GM10266 (cell line): ENCODE measurements at regions not wholly inside any gene's neighbourhood (a gene's known extent, or its start where the extent isn't known, plus 50 kb on each side); places are given as distances from the start of the nearest gene placed in this dataset.

Experiments used
- DNase-seq: peaks from one replicate; pipeline ENCODE4 v3.0.0; 2012; ENCODE audit errors: extremely low spot score
- CTCF ChIP-seq: IDR thresholded peaks from 2 replicates; pipeline ENCODE4 v1.5.1; 2012; ENCODE audit warnings: mild to moderate bottlenecking, low read depth; ENCODE audit not compliant: control insufficient read depth, insufficient read depth; ENCODE audit errors: missing control alignments

- TF ChIP-seq CTCF = no peak
- DNase-seq = no peak
Observed at GRCh38 chr10:78314651-78315050, 281.0 kb downstream of the RPS24 start.

- DNase-seq = no peak
- no peak for TF ChIP-seq CTCF
Observed at GRCh38 chr10:78316451-78316931, 282.8 kb downstream of the RPS24 start.

GRCh38 chr10:78318305-78318704 is 284.6 kb downstream of the RPS24 start:
- no peak for DNase-seq
- no peak for TF ChIP-seq CTCF

- TF ChIP-seq CTCF = no peak
- DNase-seq = no peak
Observed at GRCh38 chr10:78319371-78319770, 285.7 kb downstream of the RPS24 start.

- no peak for TF ChIP-seq CTCF
- DNase-seq = no peak
Observed at GRCh38 chr10:78319841-78320240, 286.2 kb downstream of the RPS24 start.

- DNase-seq = no peak
- no peak for TF ChIP-seq CTCF
Observed at GRCh38 chr10:78320506-78320905, 286.8 kb downstream of the RPS24 start.

- no peak for TF ChIP-seq CTCF
- no peak for DNase-seq
Observed at GRCh38 chr10:78321000-78321399, 287.3 kb downstream of the RPS24 start.

GRCh38 chr10:78321500-78321899 is 287.8 kb downstream of the RPS24 start:
- TF ChIP-seq CTCF = no peak
- DNase-seq = no peak
